ENCODE measurements at regions not wholly inside any gene's neighbourhood (a gene's known extent, or its start where the extent isn't known, plus 50 kb on each side); places are given as distances from the start of the nearest gene placed in this dataset.

DNA sequence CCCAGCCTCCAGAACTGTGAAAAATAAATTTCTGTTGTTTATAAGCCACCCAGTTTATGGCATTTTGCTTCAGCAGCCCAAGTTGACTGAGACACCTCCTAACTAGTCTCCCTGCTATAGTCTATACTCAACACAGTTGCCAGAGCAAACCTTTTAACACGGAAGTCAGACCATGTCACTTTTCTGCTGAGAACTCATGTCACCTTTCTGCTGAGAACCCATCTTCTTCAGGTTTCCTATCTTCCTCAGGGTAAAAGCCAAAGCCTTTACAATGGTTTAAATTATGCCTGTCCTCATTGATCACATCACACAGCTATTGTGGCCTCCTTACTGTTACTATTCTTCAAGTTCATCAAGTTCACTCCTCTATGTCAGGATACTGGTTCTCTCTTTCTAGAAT, 74.3 kb upstream of the SOX6 start:
- DNase-seq (ENCODE audit: low spot score), result no peak
- ChIA-PET POLR2A (ENCODE audit: low non-redundant PET) (no interaction called here), CTCF (no interaction called here)
- no peak overlapping the region for H3K27ac ChIP-seq
- TF ChIP-seq, protein P1, sequence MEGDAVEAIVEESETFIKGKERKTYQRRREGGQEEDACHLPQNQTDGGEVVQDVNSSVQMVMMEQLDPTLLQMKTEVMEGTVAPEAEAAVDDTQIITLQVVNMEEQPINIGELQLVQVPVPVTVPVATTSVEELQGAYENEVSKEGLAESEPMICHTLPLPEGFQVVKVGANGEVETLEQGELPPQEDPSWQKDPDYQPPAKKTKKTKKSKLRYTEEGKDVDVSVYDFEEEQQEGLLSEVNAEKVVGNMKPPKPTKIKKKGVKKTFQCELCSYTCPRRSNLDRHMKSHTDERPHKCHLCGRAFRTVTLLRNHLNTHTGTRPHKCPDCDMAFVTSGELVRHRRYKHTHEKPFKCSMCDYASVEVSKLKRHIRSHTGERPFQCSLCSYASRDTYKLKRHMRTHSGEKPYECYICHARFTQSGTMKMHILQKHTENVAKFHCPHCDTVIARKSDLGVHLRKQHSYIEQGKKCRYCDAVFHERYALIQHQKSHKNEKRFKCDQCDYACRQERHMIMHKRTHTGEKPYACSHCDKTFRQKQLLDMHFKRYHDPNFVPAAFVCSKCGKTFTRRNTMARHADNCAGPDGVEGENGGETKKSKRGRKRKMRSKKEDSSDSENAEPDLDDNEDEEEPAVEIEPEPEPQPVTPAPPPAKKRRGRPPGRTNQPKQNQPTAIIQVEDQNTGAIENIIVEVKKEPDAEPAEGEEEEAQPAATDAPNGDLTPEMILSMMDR (conservative IDR thresholded peaks at IDR 0.05; ENCODE audit: low read depth), result no peak

DNA sequence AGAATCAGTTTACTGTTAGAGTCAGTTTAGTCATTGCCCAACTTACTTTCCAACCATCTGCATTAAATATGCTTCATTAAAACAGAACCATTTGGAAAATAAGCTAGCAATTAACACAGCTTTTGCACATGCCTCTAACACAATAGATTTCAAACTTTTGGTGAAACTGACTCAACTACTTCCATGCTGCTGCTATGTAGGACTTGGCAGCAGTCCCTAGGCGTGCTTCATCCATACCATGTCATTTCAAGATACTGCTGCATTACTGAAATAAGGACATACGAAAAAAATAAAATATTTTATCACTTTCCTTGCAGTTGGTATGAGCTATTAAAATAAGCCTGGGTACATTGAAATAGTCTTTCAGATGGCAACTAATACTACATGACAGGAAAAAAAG, 65.5 kb upstream of the SOX6 start:
- POLR2A ChIA-PET (ENCODE audit: low non-redundant PET), result no interaction called here
- H3K27ac ChIP-seq, result no peak overlapping the region
- CTCF ChIA-PET, result interaction anchor here (0.5 to 0.6 kb wide), 2 partner anchors 12 to 192 kb away, joined by 3 to 4 read pairs; no protein-coding TSS in a partner anchor
- TF ChIP-seq, protein P1 (conservative IDR thresholded peaks at IDR 0.05; ENCODE audit: low read depth), result no peak
- DNase-seq (ENCODE audit: low spot score), result no peak

DNA sequence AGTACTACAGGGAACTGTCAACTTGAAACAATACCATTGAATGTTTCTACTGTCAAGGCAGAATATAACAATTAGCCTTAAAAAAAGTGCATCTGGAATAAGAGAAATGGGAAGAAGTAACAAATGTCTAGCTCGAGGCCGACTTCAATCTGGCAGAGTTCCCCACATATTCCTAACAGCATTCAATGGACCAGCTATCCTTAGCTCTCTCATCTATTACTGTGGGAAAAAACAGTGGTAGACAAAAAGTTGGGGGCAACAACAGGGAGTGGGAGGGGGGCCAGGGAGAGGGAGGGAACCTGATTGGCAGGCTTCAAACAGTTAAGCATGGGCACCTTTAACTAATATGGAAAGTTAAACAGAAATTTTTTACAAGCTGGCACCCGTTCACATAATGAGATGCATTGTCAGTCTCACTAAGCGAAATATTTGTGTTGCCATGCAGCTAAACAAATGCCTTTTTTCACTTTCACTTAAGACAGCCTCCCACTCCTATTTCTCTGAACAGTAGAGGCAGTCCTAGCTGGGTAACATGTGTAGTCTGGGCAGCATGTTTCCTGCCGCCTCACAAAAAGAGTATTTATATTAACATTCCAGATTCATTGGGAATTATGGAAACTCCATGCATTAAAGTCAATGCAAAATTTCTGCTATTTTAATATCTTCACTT, 62.2 kb upstream of the SOX6 start:
- TF ChIP-seq, protein P1 (conservative IDR thresholded peaks at IDR 0.05; ENCODE audit: low read depth), result no peak
- ChIA-PET POLR2A (ENCODE audit: low non-redundant PET) (no interaction called here), CTCF (no interaction called here)
- no peak for DNase-seq (ENCODE audit: low spot score)
- H3K27ac ChIP-seq, result no peak overlapping the region

DNA sequence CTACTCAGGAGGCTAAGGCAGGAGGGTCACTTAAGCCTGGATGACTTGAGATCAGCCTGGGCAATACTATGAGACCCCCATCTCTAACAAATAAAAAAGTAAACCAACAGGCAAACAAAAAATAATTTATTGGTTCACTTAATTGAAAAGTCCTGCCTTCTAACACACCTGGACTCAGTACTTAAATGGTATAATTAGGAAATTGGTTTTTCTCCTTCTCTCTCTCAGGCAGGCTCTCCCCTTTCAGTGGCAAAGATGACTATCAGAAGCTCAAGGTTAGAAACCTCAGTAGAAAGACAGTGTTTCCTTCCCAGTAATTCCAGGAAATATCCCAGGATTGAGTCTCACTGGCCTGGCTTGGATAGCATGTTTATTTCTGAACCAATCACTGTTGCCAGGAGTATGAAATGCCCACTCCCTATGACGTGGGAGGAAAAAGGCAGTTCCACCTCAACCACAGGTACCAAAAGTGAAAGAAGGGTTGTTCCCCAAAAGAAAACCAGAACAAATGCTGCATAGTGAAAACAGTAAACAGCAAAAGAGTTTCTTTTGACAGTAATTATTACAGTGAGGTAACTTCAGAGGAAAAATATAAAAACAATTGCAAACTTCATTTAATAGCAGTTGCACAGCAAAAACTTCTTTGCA, 56.3 kb upstream of the SOX6 start:
- ChIA-PET POLR2A (ENCODE audit: low non-redundant PET) (no interaction called here), CTCF (interaction anchor here (0.6 kb wide), 1 partner anchor 42 kb away, joined by 6 read pairs; no protein-coding TSS in a partner anchor)
- no peak for DNase-seq (ENCODE audit: low spot score)
- TF ChIP-seq, protein P1 (conservative IDR thresholded peaks at IDR 0.05; ENCODE audit: low read depth), result no peak
- H3K27ac ChIP-seq, result no peak overlapping the region

DNA sequence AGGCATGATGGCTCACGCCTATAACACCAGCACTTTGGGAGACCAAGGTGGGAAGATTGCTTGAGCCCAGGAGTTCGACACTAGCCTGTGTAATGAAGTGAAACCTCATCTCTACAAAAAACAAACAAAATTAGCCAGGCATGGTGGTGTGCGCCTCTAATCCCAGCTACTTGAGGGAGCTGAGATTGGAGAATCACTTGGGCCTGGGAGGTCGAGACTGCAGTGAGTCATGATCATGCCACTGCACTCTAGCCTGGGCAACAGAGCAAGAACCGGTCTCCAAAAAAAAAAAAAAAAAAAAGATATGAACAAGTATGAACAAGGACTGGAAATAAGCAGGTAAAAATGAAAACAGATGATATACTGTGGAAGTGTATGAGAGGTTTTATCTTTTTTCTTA, 54.1 kb upstream of the SOX6 start:
- CTCF ChIA-PET, result no interaction called here
- no peak overlapping the region for H3K27ac ChIP-seq
- TF ChIP-seq, protein P1 (conservative IDR thresholded peaks at IDR 0.05; ENCODE audit: low read depth), result no peak
- no peak for DNase-seq (ENCODE audit: low spot score)
- POLR2A ChIA-PET (ENCODE audit: low non-redundant PET), result no interaction called here

- CTCF ChIA-PET, result no interaction called here
- POLR2A ChIA-PET (ENCODE audit: low non-redundant PET), result no interaction called here
- H3K27ac ChIP-seq, result no peak overlapping the region
- TF ChIP-seq, protein P1 (conservative IDR thresholded peaks at IDR 0.05; ENCODE audit: low read depth), result no peak
- DNase-seq (ENCODE audit: low spot score), result no peak
These were observed 52.3 kb upstream of the SOX6 start for GRCh38 chr11:16408619-16409018.

All from RWPE1 (cell line).